AG04449 (cell line): ENCODE measurements at regions not wholly inside any gene's neighbourhood (a gene's known extent, or its start where the extent isn't known, plus 50 kb on each side); places are given as distances from the start of the nearest gene placed in this dataset.

Experiments used
- CTCF ChIA-PET: fragments of 350-600 bp; formaldehyde crosslinking; extraction: SDS; loops from one replicate; lab custom pipeline; 2021; ENCODE audit warnings: antibody characterized with exemption; lab: Yijun Ruan, JAX
- POLR2A ChIA-PET: fragments of 400-600, 350-600 bp; formaldehyde crosslinking; extraction: SDS; loops from one replicate; lab custom pipeline; 2020; ENCODE audit warnings: antibody characterized with exemption, inconsistent platforms; lab: Yijun Ruan, JAX
- DNase-seq: peaks from one replicate; pipeline ENCODE4 v3.0.0-alpha.2; 2010; ENCODE audit warnings: low read depth, low spot score
- H3K4me3 ChIP-seq: 2 replicates; pipeline ENCODE4 v1.5.1; 2011; ENCODE audit warnings: low read depth, mild to moderate bottlenecking, control low read depth, low read length
- CTCF ChIP-seq: IDR thresholded peaks from one replicate; pipeline ENCODE4 v1.5.1; 2011; ENCODE audit warnings: mild to moderate bottlenecking, moderate library complexity, low read length, control low read depth, inconsistent platforms; ENCODE audit not compliant: insufficient read depth; ENCODE audit errors: missing control alignments

GRCh38 chr5:175599210-175599609, 58.7 kb upstream of the HRH2 start:
- no peak overlapping the region for H3K4me3 ChIP-seq
- no peak for DNase-seq
- ChIA-PET CTCF (no interaction called here), POLR2A (no interaction called here)
- TF ChIP-seq CTCF = no peak

- ChIA-PET CTCF (no interaction called here), POLR2A (no interaction called here)
- H3K4me3 ChIP-seq = no peak overlapping the region
- DNase-seq = no peak
- no peak for TF ChIP-seq CTCF
Measured at GRCh38 chr5:175603987-175604739, 53.7 kb upstream of the HRH2 start.

GRCh38 chr5:175606409-175606808, 51.5 kb upstream of the HRH2 start:
- TF ChIP-seq CTCF = no peak
- POLR2A ChIA-PET = no interaction called here
- no peak overlapping the region for H3K4me3 ChIP-seq
- DNase-seq = no peak
- CTCF ChIA-PET = no interaction called here
